SK-MEL-5 (cell line): ENCODE measurements at regions not wholly inside any gene's neighbourhood (a gene's known extent, or its start where the extent isn't known, plus 50 kb on each side); places are given as distances from the start of the nearest gene placed in this dataset.
A peak's percentile ranks its signal among the peaks of the same experiment; 100 is the strongest.
"Not testable (repeated sequence)": the region's sequence is repeated elsewhere in the genome, so short reads cannot be mapped to it uniquely, and the experiment has no call there.

ENCODE experiments used
- DNase-seq: peaks from one replicate; pipeline ENCODE4 v3.0.0-alpha.2; 2016; ENCODE audit warnings: low read depth, low spot score
- in situ Hi-C: cut with HindIII; loops from 2 replicates; pipeline ENCODE4 v1.10.0; 2016; ENCODE audit warnings: low sequenced_read_pairs, high pct_unique_total_duplicates, low pct_unique_long_range_greater_than_20kb

DNA sequence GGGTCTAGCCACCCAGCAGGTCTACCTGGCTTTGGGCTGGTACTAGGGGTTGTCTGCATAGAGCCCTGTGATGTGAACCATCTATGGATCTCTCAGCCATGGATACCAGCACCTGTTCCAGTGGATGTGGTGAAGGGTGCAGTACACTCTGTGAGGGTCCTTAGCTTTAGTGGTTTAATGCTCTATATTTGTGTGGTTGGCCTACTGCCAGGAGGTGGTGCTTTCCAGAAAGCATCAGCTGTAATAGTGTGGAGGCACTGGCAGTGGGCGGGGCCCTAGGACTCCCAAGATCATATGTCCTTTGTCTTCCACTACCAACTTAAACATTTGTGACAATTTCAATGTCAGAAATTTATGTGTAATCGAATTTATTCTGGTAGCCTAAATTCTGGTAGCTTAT lies 1065.1 kb downstream of the RPIA start:
- DNase-seq, in situ Hi-C loops: not testable (repeated sequence)

DNA sequence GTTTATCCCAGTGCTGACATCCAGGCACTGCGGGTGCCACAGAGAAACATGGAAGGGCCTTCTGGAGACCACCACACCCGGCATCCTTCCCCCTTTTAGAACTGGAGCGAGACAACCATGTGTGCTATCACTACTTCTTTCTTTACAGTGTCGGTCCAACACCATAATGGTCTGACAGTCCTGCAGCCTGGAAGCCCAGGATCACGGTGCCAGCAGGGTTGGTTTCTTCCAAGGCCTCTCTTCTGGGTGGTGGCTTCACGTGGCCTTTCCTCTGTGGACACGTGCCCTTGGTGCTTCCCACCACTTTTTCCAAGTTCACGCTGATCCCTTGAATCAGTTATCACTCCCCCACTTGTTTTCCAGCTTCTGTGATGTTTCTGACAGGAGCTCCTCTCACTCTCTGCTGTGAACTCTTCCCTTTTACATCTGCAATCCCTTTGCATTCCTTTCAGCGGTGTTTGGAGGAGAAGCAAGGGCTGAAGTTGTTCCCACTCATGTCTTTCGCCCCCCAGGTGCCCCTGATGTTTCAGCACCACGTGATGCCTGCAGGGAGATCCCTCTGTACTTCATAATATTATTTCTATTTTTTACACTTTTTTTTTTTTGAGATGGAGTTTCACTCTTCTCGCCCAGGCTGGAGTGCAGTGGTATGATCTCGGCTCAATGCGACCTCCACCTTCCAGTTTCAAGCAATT lies 1067.0 kb downstream of the RPIA start:
- in situ Hi-C loops, DNase-seq: not testable (repeated sequence)

DNA sequence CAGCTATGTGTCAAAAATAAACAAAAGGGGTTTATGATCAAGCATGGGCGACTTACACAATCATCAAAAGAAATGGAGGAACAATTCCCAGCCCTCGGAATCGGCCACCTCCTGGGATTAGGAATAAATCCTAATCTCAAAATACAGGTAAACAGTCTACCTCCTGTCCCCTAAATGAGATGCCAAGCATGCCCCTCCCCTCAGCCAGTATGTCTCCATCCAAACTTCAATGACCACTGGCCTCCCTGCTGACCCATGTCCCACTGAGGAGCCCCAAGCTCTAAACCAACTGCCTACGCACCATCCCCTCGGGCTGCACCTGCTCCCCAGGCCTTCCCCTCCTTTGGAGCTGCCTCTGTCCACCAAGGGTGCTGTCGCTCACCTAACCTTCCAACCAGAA lies 1069.3 kb downstream of the RPIA start:
- DNase-seq, in situ Hi-C loops: not testable (repeated sequence)

DNA sequence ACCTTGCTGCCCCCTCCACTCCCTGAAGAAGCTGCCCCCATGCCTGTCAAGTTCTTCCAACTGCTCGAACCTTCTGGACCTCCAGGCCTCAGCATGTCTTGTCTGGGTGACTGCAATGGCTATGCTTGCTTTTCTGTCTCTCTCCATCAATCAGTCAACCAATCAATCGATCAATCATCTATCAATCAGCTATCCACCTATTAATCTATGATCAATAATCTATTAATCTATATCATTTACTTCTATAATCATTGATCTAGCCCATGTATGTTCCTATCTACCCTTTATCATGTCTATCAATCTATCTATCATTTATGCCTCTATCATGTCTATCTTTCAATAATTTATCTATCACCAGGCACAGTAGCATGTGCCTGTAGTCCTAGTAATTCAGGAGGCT lies 1069.7 kb downstream of the RPIA start:
- in situ Hi-C loops, DNase-seq: not testable (repeated sequence)

DNA sequence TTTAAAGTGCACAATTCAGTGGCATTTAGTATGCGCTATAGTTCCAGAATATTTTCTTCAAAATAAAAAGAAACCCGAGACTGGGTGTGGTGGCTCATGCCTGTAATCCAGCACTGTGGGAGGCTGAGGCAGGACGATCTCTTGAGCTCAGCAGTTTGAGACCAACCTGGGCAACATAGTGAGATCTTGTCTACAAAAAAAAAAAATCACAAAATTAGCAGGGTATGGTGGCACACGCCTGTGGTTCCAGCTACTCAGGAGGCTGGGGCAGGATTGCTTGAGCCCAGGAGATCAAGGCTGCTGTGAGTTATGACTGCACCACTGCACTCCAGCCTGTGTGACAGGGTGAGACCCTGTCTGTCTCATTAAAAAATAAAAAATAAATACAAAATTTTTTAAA lies 1070.4 kb downstream of the RPIA start:
- DNase-seq, in situ Hi-C loops: not testable (repeated sequence)

DNA sequence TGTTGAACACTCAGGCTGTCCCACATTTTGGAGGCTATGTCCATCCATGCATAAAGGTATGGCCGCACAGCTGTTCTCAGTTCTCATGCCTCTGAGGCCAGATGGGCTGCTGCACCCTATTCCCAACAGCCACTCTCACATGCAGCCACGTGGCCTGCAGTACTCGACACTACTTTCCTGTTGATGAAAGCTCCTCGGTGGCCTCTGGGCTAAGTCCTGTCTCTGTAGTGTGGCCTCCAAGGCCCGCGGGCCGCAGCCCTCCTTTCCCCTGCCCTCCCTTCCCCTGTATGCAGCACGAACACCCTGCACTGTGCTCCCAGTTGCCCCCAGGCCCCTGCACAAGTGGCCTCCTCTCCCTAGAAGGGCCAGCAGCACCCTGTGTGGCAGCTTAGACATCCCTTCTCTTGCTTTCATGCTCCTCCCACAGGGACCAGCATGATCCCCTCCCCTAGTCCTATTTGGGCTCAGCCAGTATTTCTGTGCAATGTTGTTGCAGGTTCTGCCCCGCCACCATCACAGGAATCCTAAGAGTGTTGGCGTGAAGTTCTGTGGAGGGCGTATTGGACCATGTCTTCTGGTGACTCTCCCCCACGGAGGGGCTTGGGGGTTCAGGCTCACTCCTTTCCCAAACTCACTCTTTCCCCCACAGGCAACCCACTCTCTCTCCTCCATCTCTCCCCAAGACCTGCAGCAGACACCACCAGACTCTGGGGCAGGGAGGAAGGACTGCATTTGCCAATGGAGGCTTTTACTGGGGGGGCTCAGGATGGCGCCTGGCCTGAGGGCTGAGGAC lies 1071.2 kb downstream of the RPIA start:
- in situ Hi-C loops, DNase-seq: not testable (repeated sequence)

DNA sequence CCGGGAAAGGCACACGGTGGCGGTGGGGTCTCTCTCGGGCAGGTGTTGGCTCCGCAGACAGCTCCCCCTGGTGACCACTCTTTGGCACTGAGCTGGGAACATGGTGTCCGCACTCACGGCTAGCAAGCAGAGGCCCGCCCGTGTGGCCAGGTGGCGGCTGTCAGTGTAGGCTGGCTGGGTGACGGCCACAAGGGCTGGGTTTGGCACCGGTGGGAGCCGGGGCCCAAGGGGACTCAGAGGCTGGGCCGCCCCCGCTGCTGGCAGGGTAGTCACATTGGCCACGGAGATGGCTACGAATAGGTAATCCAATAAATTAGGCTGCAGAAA lies 1071.7 kb downstream of the RPIA start:
- peak; percentile 51 for DNase-seq
- in situ Hi-C loops, result no loop called here

DNA sequence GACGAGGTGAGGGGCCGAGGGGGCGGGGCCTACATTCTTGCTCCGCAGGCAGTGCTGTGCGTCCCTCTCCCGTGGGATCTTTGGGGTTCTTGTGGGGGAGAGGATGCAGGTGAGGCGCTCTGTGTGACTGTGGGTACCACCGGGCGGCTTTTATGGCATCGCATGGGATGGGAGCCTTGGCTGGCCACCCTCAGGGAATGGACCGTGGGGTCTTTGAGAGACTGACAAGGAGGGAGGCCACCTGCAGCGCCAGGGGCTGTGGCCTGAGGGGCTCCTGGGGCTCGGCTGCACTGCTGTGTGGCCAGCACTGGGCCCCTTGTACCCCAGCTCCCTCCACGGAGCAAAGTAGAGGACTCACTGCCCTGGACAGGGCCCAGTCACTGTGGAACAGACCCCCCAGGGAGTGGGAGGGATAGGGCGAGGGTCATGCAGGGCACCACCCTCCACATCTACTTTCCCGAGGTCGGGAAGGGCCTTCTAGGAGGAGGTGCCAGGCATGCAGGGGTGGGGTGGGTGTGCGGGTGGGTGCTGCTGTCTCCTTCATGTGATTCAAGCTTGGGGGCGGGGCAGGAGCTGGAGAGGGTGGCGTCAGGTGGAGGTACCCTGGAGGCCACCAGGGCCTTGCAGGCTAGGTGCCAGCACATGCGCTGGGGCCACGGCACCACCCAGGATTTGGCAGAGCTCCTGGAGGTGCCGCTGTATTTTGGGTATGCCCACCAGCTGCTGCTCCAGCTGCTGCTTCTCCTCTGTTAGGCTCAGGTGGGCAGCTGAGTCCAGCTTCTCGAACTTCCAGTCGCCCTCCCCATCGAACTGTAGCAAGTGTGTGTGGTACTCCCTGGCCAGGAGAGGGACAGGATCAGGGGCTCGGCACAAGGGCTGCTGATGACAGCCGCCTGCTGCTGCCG lies 1072.4 kb downstream of the RPIA start:
- no peak for DNase-seq
- in situ Hi-C loops, result no loop called here

DNA sequence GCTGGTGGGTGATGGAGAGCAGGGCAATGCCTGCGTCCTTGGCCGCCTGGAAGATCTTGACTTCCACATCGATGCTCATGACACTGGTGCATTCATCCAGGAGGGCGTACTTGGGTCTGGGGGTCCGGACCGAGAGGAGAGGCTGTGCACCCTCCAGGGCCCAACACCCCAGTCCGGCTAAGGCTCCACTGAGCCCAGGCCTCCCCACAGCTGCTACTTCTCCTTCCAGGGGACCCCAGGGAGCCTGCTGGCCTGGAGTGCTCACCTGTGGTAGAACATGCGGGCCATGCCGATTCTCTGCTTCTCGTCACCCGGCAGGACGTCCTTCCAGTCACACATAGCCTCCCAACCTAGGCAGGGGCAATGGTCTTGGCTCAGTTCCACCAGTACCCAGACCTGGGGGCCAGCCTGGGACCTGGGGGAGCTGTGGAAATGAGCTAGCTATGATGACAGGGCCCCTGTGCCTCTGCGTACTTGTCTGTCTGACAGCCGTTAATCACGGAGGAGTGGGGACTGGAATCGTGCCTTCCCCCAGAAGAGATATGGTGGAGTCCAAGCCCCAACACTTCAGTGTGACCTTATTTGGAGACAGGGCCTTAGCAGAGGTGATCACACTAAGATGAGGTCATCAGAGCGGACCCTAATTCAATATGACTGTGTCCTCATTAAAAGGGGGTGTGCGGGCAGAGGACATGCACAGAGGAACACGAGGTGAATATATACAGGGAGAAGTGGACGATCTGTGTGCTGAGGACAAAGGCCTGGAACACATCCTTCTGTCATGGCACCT lies 1073.3 kb downstream of the RPIA start:
- in situ Hi-C loops, DNase-seq: not testable (repeated sequence)

DNA sequence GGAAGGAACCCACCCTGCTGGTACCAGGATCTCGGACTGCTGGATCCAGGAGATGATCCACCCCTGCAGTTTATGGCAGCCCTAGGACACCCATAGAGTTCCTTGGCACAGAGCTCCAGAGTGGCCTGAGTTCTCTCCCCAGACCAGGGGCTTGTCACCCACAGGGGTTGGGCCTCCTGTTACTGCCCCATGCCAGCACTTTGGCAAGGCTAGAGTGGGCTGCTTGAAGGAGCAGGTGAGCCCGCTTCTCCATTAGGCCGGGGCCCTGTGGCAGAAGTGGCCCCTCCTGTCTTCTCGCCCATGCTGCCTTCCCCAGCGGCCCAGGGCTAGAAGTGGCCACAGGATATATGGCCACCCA lies 1073.9 kb downstream of the RPIA start:
- in situ Hi-C loops, DNase-seq: not testable (repeated sequence)

DNA sequence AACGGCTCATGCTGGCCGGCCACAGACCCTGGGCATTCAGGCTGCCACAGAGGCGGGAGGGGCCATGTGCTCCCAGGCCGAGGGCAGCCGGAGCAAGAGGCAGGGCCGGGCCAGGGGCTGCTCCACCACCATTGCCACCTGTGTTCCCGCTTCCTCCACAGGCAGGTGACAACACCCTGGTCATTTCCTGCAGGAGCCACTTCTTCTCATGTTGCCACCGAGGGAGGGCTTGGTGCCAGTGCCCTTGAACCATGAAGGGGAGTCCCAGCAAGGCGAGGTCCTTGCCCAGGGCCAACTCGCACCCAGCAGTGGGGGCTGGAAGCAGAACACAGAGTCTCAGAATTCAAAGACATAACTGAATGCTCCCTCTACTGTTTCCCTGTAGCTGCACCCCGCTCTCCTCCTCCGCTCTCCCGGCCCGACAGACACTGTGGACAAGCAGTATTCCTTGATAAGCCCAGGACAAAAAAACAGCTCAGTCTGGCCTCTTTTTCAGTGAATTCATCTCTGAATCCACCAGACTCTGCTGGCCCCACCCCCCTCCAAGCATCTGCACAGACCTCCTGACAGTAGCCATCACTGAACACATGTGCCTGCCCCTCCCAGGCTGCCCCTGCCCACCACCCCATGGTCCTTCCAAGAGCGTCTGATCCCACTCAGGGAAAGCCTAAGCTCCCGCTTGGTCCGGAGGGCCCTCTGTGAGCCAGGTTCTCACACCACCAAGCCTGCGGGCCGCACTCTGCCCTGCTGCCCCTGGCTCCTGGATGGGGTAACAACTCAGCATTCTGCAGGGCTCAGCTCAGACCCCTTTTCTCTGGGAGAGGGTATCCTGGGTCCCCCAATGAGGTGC lies 1074.9 kb downstream of the RPIA start:
- in situ Hi-C loops, DNase-seq: not testable (repeated sequence)

DNA sequence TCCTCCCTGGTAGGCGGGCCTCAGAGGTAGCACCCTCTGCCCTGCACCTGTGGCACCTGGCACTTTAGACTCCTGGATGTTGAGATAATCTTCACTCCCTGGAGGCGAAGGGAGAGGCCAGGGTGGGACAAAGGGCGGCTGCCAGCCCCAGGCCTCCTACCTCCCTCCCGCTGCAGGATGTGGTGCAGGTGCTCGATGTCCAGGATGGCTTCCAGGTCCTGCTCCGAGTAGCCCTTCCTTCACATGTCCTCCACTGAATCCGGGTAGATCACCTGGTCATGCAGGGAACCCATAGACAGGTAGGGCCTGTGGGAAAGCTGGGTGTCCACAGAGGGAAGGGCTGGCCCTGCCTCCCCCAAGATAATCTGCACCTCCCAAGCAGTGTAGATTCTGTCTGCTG lies 1075.6 kb downstream of the RPIA start:
- DNase-seq, in situ Hi-C loops: not testable (repeated sequence)

DNA sequence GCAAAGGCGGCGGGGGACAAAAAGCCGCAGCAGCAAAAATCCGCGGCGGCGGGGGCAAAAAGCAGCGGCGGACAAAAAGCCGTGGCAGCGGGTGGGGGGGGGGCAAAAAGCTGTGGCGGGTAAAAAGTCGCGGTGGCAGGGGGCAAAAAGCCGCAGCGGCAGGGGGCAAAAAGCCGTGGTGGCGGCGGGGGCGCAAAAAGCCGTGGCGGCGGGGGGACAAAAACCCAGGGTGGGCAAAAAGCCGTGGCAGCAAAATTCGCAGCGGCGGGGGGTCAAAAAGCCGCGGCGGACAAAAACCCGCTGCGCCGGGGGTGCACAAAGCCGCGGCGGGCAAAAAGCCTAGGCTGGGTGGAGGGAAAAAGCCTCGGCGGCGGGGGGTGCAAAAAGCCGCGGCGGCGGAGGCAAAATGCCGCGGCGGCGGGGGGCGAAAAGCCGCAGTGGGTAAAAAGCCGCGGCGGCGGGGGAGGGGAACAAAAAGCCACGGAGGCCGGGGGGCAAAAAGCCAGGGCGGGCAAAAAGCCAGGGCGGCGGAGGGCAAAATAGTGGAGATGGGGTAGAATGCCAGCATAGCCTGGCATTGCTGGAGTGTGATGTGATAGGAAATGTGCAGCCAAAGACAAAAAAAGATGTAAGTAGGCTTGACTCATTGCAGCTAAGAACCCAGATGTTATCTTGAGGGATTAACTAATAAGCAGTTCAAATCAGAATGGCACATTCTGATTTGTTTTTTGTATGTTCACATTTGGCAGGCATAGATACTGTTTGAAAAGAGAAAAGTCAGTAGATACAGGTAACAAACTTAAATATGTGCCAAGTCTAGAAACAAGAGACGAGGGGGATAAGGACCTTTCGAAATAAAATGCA lies 1076.3 kb downstream of the RPIA start:
- no peak for DNase-seq
- in situ Hi-C loops, result no loop called here

DNA sequence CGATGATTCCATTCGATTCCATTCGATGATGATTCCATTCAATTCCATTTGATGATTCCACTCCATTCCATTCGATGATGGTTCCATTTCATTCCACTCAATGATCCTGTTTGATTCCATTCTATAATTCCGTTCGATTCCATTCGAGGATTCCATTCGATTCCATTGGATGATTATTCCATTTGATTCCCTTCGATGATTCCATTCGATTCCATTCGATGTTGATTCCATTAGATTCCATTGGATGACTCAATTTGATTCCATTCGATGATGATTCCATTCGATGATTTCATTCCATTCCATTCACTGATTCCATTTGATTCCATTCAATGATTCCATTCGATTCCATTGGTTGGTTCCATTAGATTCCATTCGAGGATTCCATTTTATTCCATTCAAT lies 1084.4 kb downstream of the RPIA start:
- no peak for DNase-seq
- in situ Hi-C loops, result no loop called here

DNA sequence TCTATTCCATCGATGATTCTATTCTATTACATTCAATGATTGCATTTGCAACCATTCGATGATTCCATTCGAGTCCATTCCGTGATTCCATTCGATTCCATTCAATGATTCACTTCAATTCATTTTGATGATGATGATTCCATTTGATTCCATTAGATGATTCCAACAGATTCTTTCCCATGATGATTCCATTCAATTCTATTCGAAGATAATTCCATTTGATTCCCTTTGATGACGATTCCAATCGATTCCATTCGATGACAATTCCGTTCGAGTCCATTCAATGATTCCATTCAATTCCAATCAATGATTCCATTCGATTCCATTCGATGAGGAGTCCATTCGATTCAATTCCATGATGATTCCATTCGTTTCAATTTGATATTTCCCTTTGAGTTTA lies 1088.8 kb downstream of the RPIA start:
- no peak for DNase-seq
- in situ Hi-C loops, result no loop called here

DNA sequence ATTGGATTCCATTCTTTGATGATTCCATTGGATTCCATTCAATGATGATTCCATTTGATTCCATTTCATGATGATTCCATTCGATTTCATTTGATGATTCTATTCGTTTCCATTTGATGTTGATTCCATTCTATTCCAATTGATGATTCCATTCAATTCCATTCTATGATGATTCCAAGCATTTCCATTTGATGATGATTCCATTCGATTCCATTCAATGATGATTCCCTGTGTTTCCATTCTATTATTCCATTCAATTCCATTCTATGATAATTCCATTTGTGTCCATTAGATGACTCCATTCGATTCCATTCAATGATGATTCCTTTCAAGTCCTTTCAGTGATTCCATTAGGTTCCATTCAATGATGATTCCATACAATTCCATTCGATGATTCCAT lies 1090.5 kb downstream of the RPIA start:
- no peak for DNase-seq
- in situ Hi-C loops, result no loop called here
